SK-N-SH (cell line): ENCODE measurements at regions not wholly inside any gene's neighbourhood (a gene's known extent, or its start where the extent isn't known, plus 50 kb on each side); places are given as distances from the start of the nearest gene placed in this dataset.

Experiments used
- ELF1 ChIP-seq: IDR thresholded peaks from 2 replicates; pipeline ENCODE4 v1.4.0; 2012
- FOXM1 ChIP-seq: IDR thresholded peaks from 2 replicates; pipeline ENCODE4 v1.4.0; 2012; ENCODE audit warnings: low read depth, mild to moderate bottlenecking
- JUND ChIP-seq: IDR thresholded peaks from 2 replicates; pipeline ENCODE4 v1.4.0; 2012
- TAF1 ChIP-seq: IDR thresholded peaks from 2 replicates; pipeline ENCODE4 v1.6.1; 2012; ENCODE audit warnings: low read depth, mild to moderate bottlenecking, low read length, moderate library complexity, borderline replicate concordance
- TF ChIP-seq, protein P1 (sequence below): fragments of 200-600 bp; sonication (generic); IDR thresholded peaks from 2 replicates; pipeline ENCODE4 v1.6.1; 2017; ENCODE audit warnings: antibody characterized with exemption, mild to moderate bottlenecking, moderate library complexity

DNA sequence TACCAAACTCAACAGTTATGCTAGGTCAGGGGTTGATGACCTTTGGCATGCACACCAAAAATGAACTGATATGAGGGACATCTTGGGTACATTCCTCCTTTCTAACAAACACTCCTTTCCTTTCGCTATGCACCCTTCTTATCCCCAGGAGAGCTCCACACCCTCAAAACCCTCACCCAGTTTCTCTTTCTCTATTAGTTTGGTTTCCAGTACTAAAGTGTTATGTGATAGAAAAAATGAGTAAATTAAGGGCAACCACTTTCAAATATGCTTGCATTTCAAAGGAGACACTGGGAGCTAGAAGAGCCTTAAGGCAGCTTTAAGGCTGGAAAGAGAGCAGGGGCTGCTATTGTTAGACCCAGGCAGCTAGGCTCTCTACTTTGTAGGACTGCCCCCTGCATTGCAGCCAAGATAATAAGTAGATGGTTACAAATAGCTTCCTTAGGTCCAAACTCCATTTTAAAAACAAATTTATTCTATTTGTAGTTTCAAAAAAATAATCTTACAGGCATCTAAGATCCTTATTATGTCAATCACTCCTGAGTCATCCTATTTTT is 244.3 kb downstream of the ZIC1 start:
- TF ChIP-seq ELF1 (no peak), TAF1 (no peak), FOXM1 (no peak), JUND (no peak)
- TF ChIP-seq, protein P1, sequence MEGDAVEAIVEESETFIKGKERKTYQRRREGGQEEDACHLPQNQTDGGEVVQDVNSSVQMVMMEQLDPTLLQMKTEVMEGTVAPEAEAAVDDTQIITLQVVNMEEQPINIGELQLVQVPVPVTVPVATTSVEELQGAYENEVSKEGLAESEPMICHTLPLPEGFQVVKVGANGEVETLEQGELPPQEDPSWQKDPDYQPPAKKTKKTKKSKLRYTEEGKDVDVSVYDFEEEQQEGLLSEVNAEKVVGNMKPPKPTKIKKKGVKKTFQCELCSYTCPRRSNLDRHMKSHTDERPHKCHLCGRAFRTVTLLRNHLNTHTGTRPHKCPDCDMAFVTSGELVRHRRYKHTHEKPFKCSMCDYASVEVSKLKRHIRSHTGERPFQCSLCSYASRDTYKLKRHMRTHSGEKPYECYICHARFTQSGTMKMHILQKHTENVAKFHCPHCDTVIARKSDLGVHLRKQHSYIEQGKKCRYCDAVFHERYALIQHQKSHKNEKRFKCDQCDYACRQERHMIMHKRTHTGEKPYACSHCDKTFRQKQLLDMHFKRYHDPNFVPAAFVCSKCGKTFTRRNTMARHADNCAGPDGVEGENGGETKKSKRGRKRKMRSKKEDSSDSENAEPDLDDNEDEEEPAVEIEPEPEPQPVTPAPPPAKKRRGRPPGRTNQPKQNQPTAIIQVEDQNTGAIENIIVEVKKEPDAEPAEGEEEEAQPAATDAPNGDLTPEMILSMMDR: no peak
